ENCODE measurements at regions not wholly inside any gene's neighbourhood (a gene's known extent, or its start where the extent isn't known, plus 50 kb on each side); places are given as distances from the start of the nearest gene placed in this dataset.

GRCh38 chr20:58146081-58146745, 82.2 kb downstream of the ANKRD60 start:
- TF ChIP-seq POLR2A (IDR thresholded peaks at IDR 0.05; ENCODE audit: low read depth, low read length) (no peak), POLR2AphosphoS5 (IDR thresholded peaks at IDR 0.05; ENCODE audit: low read depth, low read length) (no peak), TAF1 (IDR thresholded peaks at IDR 0.05; ENCODE audit: low read depth, low read length) (no peak), PAX5 (IDR thresholded peaks at IDR 0.05; ENCODE audit: insufficient read depth, low read length, severe bottlenecking) (no peak)

Measured in GM12891 (cell line).